Astrocyte (in vitro differentiated cells and primary cell): ENCODE measurements at regions not wholly inside any gene's neighbourhood (a gene's known extent, or its start where the extent isn't known, plus 50 kb on each side); places are given as distances from the start of the nearest gene placed in this dataset.

ENCODE experiments used
- DNase-seq: peaks from one replicate; pipeline ENCODE4 v3.0.0-alpha.2; 2010; ENCODE audit warnings: low read depth
- FAIRE-seq: peaks from 2 replicates; lab custom pipeline; 2011; peaks lifted over from hg19 to GRCh38; lab: Jason Lieb, UNC
- H2AFZ ChIP-seq: 2 replicates; pipeline ENCODE4 v1.6.0; 2012; ENCODE audit warnings: low read depth, low read length, inconsistent platforms
- H3K27ac ChIP-seq: 2 replicates; pipeline ENCODE4 v1.5.1; 2011; ENCODE audit warnings: low read depth, low read length, inconsistent platforms
- H3K27me3 ChIP-seq: 2 replicates; pipeline ENCODE4 v1.6.0; 2011; ENCODE audit warnings: low read length, inconsistent platforms; ENCODE audit not compliant: insufficient read depth
- H3K36me3 ChIP-seq: 2 replicates; pipeline ENCODE4 v1.5.1; 2011; ENCODE audit warnings: low read length, inconsistent platforms; ENCODE audit not compliant: insufficient read depth
- H3K4me1 ChIP-seq: 2 replicates; pipeline ENCODE4 v1.5.1; 2011; ENCODE audit warnings: low read length, inconsistent platforms; ENCODE audit not compliant: insufficient read depth
- H3K4me2 ChIP-seq: 2 replicates; pipeline ENCODE4 v1.6.0; 2012; ENCODE audit warnings: low read length, inconsistent platforms
- H3K4me3 ChIP-seq: 2 replicates; pipeline ENCODE4 v1.5.1; 2011; ENCODE audit warnings: low read depth, mild to moderate bottlenecking, low read length, inconsistent platforms; ENCODE audit not compliant: insufficient read depth
- H3K79me2 ChIP-seq: 2 replicates; pipeline ENCODE4 v1.6.0; 2012; ENCODE audit warnings: mild to moderate bottlenecking, low read length, inconsistent platforms; ENCODE audit not compliant: insufficient read depth
- H3K9ac ChIP-seq: 2 replicates; pipeline ENCODE4 v1.6.0; 2012; ENCODE audit warnings: mild to moderate bottlenecking, low read length, inconsistent platforms
- H3K9me3 ChIP-seq: 2 replicates; pipeline ENCODE4 v1.5.1; 2012; ENCODE audit warnings: low read depth, mild to moderate bottlenecking, low read length, inconsistent platforms; ENCODE audit not compliant: insufficient read depth
- H4K20me1 ChIP-seq: 2 replicates; pipeline ENCODE4 v1.6.0; 2012; ENCODE audit warnings: low read length, inconsistent platforms; ENCODE audit not compliant: insufficient read depth
- H3K27ac Mint-ChIP-seq: one replicate; pipeline ENCODE4 v1.8.0; 2021; ENCODE audit warnings: mild to moderate bottlenecking, mixed read lengths; ENCODE audit not compliant: unreplicated experiment
- H3K27me3 Mint-ChIP-seq: one replicate; pipeline ENCODE4 v1.8.0; 2021; ENCODE audit warnings: low read depth, mixed read lengths; ENCODE audit not compliant: unreplicated experiment
- H3K36me3 Mint-ChIP-seq: one replicate; pipeline ENCODE4 v1.8.0; 2021; ENCODE audit warnings: low read depth, mixed read lengths; ENCODE audit not compliant: unreplicated experiment
- H3K4me1 Mint-ChIP-seq: one replicate; pipeline ENCODE4 v1.8.0; 2021; ENCODE audit warnings: low read depth, mixed read lengths; ENCODE audit not compliant: unreplicated experiment
- H3K4me3 Mint-ChIP-seq: one replicate; pipeline ENCODE4 v1.8.0; 2021; ENCODE audit warnings: mild to moderate bottlenecking, moderate library complexity, mixed read lengths; ENCODE audit not compliant: unreplicated experiment
- H3K9me3 Mint-ChIP-seq: one replicate; pipeline ENCODE4 v1.8.0; 2021; ENCODE audit warnings: mild to moderate bottlenecking, mixed read lengths; ENCODE audit not compliant: unreplicated experiment
- CTCF ChIP-seq: IDR thresholded peaks from 2 replicates; pipeline ENCODE4 v1.5.1; 2011; ENCODE audit warnings: low read depth, mild to moderate bottlenecking, inconsistent platforms, low read length, moderate library complexity; ENCODE audit not compliant: insufficient read depth
- EZH2 ChIP-seq: IDR thresholded peaks from 2 replicates; pipeline ENCODE4 v1.6.1; 2012; ENCODE audit warnings: mild to moderate bottlenecking, low read length, inconsistent platforms; ENCODE audit not compliant: insufficient read depth

GRCh38 chr2:152883951-152884487 lies 165.6 kb downstream of the ARL6IP6 start:
- Histone ChIP-seq H3K4me3 (no peak overlapping the region), H3K27me3 (no peaks in the 10 kb centered on the region), H3K79me2 (no peaks in the 10 kb centered on the region), H3K9me3 (no peaks in the 10 kb centered on the region), H3K9ac (no peak overlapping the region), H4K20me1 (no peaks in the 10 kb centered on the region), H3K4me2 (no peak overlapping the region), H3K36me3 (no peaks in the 10 kb centered on the region), H3K4me1 (no peaks in the 10 kb centered on the region), H2AFZ (no peak overlapping the region), H3K27ac (no peak overlapping the region)
- Mint-ChIP-seq H3K27me3 (no peaks in the 10 kb centered on the region), H3K4me3 (no peak overlapping the region), H3K9me3 (no peaks in the 10 kb centered on the region), H3K36me3 (no peaks in the 10 kb centered on the region), H3K4me1 (no peaks in the 10 kb centered on the region), H3K27ac (no peak overlapping the region)
- FAIRE-seq (no peak), DNase-seq (no peak)
- TF ChIP-seq EZH2 = no peak
- no peak for TF ChIP-seq CTCF

GRCh38 chr2:152881527-152881926 lies 163.1 kb downstream of the ARL6IP6 start:
- Histone ChIP-seq H3K27me3 (no peaks in the 10 kb centered on the region), H3K9ac (no peak overlapping the region), H3K4me1 (no peaks in the 10 kb centered on the region), H3K4me2 (no peak overlapping the region), H3K4me3 (no peak overlapping the region), H3K27ac (no peak overlapping the region), H2AFZ (no peak overlapping the region), H3K36me3 (no peaks in the 10 kb centered on the region), H4K20me1 (no peaks in the 10 kb centered on the region), H3K9me3 (no peaks in the 10 kb centered on the region), H3K79me2 (no peaks in the 10 kb centered on the region)
- H3K4me3 Mint-ChIP-seq = no peak overlapping the region
- FAIRE-seq (no peak), DNase-seq (no peak)
- H3K27me3 Mint-ChIP-seq = peaks cover 5% of the 10 kb centered on the region
- no peak overlapping the region for H3K27ac Mint-ChIP-seq
- TF ChIP-seq CTCF (no peak), EZH2 (no peak)
- H3K4me1 Mint-ChIP-seq = peaks cover under 1% of the 10 kb centered on the region
- H3K36me3 Mint-ChIP-seq = no peaks in the 10 kb centered on the region
- H3K9me3 Mint-ChIP-seq = no peaks in the 10 kb centered on the region

- H3K9me3 Mint-ChIP-seq = no peaks in the 10 kb centered on the region
- Histone ChIP-seq H3K27ac (no peak overlapping the region), H3K4me3 (no peak overlapping the region), H3K36me3 (no peaks in the 10 kb centered on the region), H3K9ac (no peak overlapping the region), H3K4me1 (no peaks in the 10 kb centered on the region), H3K79me2 (no peaks in the 10 kb centered on the region), H4K20me1 (no peaks in the 10 kb centered on the region), H3K4me2 (no peak overlapping the region), H3K27me3 (no peaks in the 10 kb centered on the region), H2AFZ (no peak overlapping the region), H3K9me3 (no peaks in the 10 kb centered on the region)
- no peak overlapping the region for H3K27ac Mint-ChIP-seq
- H3K27me3 Mint-ChIP-seq = peaks cover 5% of the 10 kb centered on the region
- no peak for TF ChIP-seq EZH2
- TF ChIP-seq CTCF = no peak
- H3K4me3 Mint-ChIP-seq = no peak overlapping the region
- DNase-seq = no peak
- H3K36me3 Mint-ChIP-seq = no peaks in the 10 kb centered on the region
- FAIRE-seq = no peak
- H3K4me1 Mint-ChIP-seq = peaks cover 9% of the 10 kb centered on the region
These were observed 160.9 kb downstream of the ARL6IP6 start for GRCh38 chr2:152879275-152879674.
